Activated T-helper 1 cell treated with anti-CD3 and anti-CD28 coated beads, Interleukin-12 subunit alpha, Interleukin-12 subunit beta, Interleukin-2, Interleukin-4 antibody, amounts not matched to agents 30 ng/mL and 10 ng/mL and 1 ng/mL, durations not matched to agents 14 hours and 24 hours and 36 hours (primary cell): ENCODE measurements at regions not wholly inside any gene's neighbourhood (a gene's known extent, or its start where the extent isn't known, plus 50 kb on each side); places are given as distances from the start of the nearest gene placed in this dataset.

Source experiments
- DNase-seq: peaks from one replicate; pipeline ENCODE4 v3.0.0; 2021; ENCODE audit warnings: low spot score
- H3K27ac Mint-ChIP-seq: one replicate; pipeline ENCODE4 v1.8.0; 2021; ENCODE audit warnings: mild to moderate bottlenecking, mixed read lengths
- H3K27me3 Mint-ChIP-seq: one replicate; pipeline ENCODE4 v1.8.0; 2022; ENCODE audit warnings: mild to moderate bottlenecking, moderate library complexity, mixed read lengths; ENCODE audit not compliant: insufficient read depth
- H3K36me3 Mint-ChIP-seq: one replicate; pipeline ENCODE4 v1.8.0; 2021; ENCODE audit warnings: low read depth, mixed read lengths
- H3K4me1 Mint-ChIP-seq: one replicate; pipeline ENCODE4 v1.8.0; 2021; ENCODE audit warnings: low read depth, mixed read lengths
- H3K4me3 Mint-ChIP-seq: one replicate; pipeline ENCODE4 v1.8.0; 2021; ENCODE audit warnings: mild to moderate bottlenecking, moderate library complexity, mixed read lengths
- H3K9me3 Mint-ChIP-seq: one replicate; pipeline ENCODE4 v1.8.0; 2021; ENCODE audit warnings: mixed read lengths
- intact Hi-C: fragments of 100-400 bp; cut with micrococcal nuclease; formaldehyde crosslinking; loops from one replicate; pipeline ENCODE4 v1.15.1; 2024

DNA sequence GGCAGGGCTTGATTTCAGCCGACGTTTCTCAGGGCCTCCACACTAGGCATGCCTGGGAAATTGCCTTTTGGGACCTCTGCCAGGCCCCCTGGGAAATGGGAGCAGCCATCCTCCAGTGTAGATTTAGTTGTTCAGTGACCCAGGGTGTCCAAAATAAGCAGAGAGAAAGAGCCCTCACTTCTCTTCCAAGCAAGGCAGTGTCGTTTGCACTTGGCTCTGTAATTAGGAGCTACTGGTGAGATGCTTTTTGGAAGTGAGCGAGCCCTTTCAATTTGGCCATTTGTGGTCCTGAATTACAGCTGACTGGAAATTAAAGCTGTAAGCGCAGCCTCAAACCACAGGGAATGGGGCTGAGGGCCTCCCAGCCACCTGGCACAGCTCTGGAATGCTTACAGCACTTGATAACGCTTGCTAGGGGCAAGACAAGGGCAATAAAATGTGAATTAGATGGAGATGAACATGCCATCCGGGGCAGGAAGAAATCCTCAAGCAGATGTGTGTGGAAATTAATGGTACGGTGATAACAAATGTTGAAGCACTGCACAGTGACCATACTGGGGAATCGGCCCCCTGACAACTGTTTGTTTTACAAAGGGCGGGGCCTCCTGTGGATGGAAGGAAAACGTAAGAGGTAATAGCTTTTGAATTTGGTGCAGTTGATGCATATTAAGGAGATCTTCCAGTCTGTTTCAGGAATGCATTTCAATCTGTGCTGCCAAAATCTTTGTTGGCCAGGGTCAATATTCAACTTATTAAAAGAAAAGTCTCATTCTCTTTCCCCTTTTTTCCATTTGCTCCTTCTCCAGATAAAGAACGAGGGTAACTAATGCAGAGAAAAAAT lies 173.1 kb downstream of the UXS1 start:
- H3K9me3 Mint-ChIP-seq: no peaks in the 10 kb centered on the region
- H3K4me3 Mint-ChIP-seq: no peak overlapping the region
- H3K27me3 Mint-ChIP-seq: peaks cover 1% of the 10 kb centered on the region
- H3K4me1 Mint-ChIP-seq: peaks cover 7% of the 10 kb centered on the region
- intact Hi-C loops: no loop called here
- H3K36me3 Mint-ChIP-seq: no peaks in the 10 kb centered on the region
- DNase-seq: no peak
- no peak overlapping the region for H3K27ac Mint-ChIP-seq

DNA sequence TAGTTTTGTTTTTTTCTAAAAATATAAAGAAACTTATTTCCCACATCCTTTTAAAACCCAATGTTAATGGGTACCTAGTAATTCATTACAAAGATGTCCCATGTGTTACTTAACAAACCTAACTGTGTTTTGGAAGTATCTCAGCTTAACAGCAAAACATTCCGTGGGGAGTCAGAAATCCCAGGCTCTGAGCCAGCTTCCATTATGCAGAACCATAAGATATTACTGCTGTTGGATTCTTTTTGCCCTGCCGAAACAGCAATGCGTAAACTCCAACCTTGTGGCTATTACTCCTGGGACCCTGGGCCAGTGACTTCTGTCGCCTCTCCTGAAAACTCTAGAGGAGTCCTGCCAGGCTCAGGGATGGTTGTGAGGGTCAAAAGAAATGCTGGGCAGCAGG lies 174.1 kb downstream of the UXS1 start:
- Mint-ChIP-seq H3K36me3 (no peaks in the 10 kb centered on the region), H3K4me3 (no peak overlapping the region), H3K27me3 (peaks cover 1% of the 10 kb centered on the region), H3K27ac (no peak overlapping the region), H3K9me3 (no peaks in the 10 kb centered on the region), H3K4me1 (peaks cover 7% of the 10 kb centered on the region)
- no peak for DNase-seq
- intact Hi-C loops: no loop called here

DNA sequence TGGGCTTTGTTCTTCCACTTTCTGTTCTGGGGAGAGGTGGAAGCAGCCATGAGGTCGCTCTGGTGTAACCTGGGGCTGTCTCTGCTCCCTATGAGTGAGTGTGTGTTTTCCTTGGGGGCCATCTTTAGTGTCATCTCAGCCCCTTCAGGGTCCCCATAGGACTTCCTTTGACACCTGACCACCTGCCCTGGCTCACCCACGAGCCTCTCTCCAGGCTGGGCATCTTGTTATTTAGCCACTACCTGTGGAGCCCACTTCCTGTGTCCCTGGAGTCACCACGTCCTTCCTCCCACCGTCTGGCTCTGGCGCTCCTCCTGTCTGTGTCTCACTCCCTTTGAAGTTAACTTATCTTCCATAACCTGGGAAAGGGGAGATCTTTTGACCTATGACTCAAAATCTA lies 176.0 kb downstream of the UXS1 start:
- Mint-ChIP-seq H3K27ac (no peak overlapping the region), H3K36me3 (no peaks in the 10 kb centered on the region), H3K9me3 (no peaks in the 10 kb centered on the region), H3K27me3 (no peaks in the 10 kb centered on the region), H3K4me1 (peaks cover 7% of the 10 kb centered on the region), H3K4me3 (no peak overlapping the region)
- intact Hi-C loops: no loop called here
- DNase-seq: no peak

DNA sequence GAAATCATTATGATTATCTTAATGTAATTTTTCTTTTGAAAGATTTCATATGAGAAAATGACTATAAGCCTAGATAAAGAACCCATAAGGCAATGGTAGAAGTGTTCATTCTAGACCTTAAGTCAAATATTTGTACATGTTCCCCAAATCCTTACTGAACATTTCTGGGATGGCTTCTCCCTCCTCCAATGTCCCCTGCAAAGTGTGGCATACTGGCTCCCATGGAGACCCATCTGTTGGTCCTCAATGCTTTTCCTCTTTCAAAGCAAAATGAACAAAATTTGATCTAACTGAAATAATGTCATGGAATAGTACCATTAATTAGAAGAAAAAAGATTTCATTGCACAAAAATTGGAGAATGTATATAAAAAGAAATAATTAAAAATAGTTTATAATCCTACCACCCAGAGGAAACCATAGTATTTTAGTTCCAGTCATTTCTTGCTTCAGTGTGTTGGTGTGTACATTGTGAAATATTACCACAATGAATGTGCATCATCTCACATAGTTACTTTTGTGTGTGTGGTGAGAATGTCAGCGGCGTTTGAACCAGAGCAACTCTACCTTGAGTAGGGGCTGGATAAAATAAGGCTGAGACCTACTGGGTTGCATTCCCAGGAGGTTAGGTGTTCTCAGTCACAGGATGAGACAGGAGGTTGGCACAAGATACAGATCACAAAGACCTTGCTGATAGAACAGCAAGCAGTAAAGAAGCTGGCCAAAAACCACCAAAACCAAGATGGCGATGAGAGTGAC lies 181.3 kb downstream of the UXS1 start:
- H3K4me3 Mint-ChIP-seq: no peak overlapping the region
- H3K27me3 Mint-ChIP-seq: no peaks in the 10 kb centered on the region
- H3K9me3 Mint-ChIP-seq: peaks cover 15% of the 10 kb centered on the region
- H3K27ac Mint-ChIP-seq: no peak overlapping the region
- H3K4me1 Mint-ChIP-seq: peaks cover 1% of the 10 kb centered on the region
- intact Hi-C loops: no loop called here
- peaks cover 1% of the 10 kb centered on the region for H3K36me3 Mint-ChIP-seq
- DNase-seq: no peak

DNA sequence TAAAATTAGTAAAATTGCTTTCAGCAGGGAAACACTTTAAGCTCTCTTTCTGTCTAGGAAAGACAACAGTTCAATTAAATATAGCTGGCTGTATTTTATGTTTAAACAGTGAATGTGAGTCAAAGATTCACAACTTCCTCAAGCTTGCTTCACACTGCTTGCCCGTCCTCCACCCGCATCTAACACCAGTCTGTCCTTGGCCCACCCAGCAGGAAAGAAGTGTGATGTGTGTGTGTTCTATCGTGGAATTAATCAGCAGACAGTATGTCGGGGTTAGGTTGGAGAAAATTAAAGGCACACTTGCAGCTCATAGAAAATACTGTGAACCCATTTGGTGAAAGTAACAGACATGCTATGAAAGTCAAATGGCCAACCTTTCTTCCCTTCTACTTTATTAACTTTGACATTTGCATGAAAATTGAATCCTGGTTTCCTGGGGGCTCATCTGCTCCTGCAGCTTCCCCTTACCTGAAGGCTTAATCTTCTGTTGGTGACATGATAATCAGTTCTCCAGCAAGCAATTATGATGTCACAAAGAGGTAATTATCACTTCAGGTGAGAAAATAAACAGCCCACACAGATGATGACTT lies 182.0 kb downstream of the UXS1 start:
- no peak for DNase-seq
- no peak overlapping the region for H3K27ac Mint-ChIP-seq
- H3K4me3 Mint-ChIP-seq: no peak overlapping the region
- peaks cover 1% of the 10 kb centered on the region for H3K36me3 Mint-ChIP-seq
- H3K4me1 Mint-ChIP-seq: no peaks in the 10 kb centered on the region
- no peaks in the 10 kb centered on the region for H3K27me3 Mint-ChIP-seq
- H3K9me3 Mint-ChIP-seq: peaks cover 22% of the 10 kb centered on the region
- intact Hi-C loops: no loop called here

DNA sequence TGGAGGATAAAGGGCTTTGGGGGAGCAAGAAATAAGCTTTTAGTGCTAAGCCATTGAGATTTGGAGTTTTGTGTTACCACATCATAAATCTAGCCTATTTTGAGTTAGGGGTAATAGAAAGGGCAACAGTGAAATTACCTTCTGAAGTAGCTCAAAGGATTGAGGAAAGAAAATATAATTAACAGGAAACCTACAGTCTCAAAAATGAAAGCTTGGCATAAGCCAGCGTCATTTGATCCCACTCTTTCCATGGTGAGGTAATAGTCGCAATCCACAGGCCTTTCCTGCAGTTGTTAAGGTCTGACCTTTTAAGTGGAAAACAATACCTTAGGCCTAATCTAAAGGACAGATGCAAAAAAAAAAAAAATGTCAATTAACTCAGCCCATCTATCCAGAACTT lies 182.7 kb downstream of the UXS1 start:
- DNase-seq: no peak
- Mint-ChIP-seq H3K27ac (no peak overlapping the region), H3K9me3 (peaks cover 28% of the 10 kb centered on the region), H3K27me3 (no peaks in the 10 kb centered on the region), H3K4me3 (no peak overlapping the region), H3K4me1 (no peaks in the 10 kb centered on the region), H3K36me3 (peaks cover 1% of the 10 kb centered on the region)
- intact Hi-C loops: no loop called here

DNA sequence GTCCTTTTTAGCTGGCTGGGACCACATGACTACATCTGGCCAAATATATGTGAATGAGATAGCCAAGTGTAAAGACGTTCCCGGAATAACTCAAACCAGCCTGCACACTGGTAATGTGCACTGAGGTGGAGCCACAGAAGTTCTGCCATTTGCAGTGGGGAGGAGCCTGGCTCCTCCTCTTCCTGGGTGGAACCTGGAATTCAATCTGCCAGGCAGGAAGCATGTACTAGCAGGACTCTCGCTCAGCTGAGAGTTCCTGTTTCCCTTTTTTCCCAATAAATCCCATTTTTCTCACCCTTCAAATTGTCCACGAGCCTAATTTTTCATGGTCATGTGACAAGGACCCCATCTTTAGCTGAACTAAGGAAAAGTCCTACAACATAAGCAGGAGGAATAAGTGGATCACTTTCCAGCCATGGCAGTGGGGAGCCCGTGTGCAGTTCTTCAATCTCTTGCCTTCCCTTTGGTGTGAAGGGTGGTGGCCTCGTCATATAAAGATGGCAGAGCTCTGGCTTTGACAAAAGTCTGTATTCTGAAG lies 183.2 kb downstream of the UXS1 start:
- Mint-ChIP-seq H3K4me1 (no peaks in the 10 kb centered on the region), H3K27me3 (no peaks in the 10 kb centered on the region), H3K9me3 (peaks cover 31% of the 10 kb centered on the region), H3K36me3 (peaks cover 1% of the 10 kb centered on the region), H3K27ac (no peak overlapping the region), H3K4me3 (no peak overlapping the region)
- intact Hi-C loops: no loop called here
- DNase-seq: no peak

DNA sequence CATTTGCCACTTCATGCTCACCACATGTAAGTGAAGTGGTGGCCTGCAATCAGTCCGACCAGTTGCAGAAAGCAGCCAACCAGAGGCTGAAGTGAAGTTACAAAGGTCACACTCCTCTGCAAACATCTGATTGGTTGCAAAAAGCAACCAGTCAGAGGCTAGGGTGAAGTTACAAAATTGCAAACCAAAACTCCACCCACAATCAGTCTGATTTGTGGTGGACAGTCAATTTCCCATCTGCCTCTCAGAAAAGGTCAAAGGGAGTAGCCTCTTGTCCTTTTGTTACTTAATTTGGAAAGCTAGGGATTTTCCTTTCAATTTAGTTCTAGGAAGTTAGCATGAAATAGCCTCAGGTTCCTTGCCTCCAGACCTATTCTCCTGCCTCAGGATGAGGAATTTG lies 185.0 kb downstream of the UXS1 start:
- no peak overlapping the region for H3K4me3 Mint-ChIP-seq
- no peak for DNase-seq
- H3K27ac Mint-ChIP-seq: no peak overlapping the region
- intact Hi-C loops: no loop called here
- H3K36me3 Mint-ChIP-seq: peaks cover 1% of the 10 kb centered on the region
- peaks cover 45% of the 10 kb centered on the region for H3K9me3 Mint-ChIP-seq
- no peaks in the 10 kb centered on the region for H3K4me1 Mint-ChIP-seq
- H3K27me3 Mint-ChIP-seq: no peaks in the 10 kb centered on the region

DNA sequence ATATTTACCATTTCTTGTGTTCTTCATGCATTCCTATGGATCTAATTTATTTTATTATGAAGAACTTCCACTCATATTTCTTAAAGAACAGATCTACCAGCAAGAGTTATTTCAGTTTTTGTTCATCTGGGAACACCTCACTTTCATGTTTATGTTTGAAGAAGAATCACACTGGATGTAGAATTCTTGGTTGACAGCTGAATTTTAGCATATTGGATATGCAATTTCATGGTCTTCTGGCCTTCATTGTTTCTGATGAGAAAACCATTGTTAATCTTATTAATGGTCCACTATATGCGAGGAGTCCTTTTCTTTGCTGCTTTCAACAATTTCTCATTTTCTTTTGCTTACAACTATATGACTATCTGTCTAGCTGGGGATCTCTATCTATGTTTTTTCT lies 189.2 kb downstream of the UXS1 start:
- intact Hi-C loops: no loop called here
- H3K36me3 Mint-ChIP-seq: peaks cover 1% of the 10 kb centered on the region
- H3K27me3 Mint-ChIP-seq: peaks cover 8% of the 10 kb centered on the region
- H3K4me1 Mint-ChIP-seq: no peaks in the 10 kb centered on the region
- H3K27ac Mint-ChIP-seq: no peak overlapping the region
- no peak for DNase-seq
- H3K4me3 Mint-ChIP-seq: no peak overlapping the region
- H3K9me3 Mint-ChIP-seq: peaks cover 55% of the 10 kb centered on the region

DNA sequence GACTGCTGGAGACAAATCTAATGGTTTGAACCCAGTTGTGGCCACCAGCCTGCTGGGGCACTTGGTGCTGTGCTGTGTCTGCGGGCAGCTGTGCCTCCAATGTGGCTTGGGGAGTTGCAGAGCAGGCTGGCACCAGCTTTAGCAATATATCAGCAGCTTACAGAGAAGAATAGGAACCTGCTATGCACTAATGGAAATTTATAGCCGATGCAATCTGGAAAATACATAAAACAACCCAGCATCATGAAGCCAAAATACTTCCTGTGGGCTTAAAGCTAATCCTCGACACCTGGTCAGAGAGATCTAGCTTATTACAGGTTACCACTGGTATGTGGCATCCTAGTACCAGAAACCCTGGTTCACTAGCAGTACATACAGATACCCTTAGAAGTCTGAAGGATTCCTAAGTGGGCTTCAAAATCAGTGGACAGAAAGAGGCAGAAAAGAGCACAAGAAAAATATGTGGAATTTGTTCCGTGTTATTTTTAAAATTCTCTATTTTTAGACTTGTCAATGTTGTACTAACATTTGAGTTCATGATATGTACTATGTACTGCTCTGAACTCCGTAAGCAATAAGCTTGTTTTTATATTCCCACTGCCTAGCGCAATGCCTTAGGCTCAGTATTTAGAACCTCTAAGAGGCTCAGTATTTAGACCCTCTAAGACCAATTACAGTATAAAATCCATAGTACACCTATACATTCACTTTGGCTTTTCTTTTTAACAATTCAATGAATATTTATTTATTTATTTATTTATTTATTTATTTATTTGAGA lies 194.7 kb downstream of the UXS1 start:
- H3K36me3 Mint-ChIP-seq: no peaks in the 10 kb centered on the region
- no peak overlapping the region for H3K4me3 Mint-ChIP-seq
- peaks cover 8% of the 10 kb centered on the region for H3K27me3 Mint-ChIP-seq
- H3K9me3 Mint-ChIP-seq: peaks cover 23% of the 10 kb centered on the region
- intact Hi-C loops: no loop called here
- no peak overlapping the region for H3K27ac Mint-ChIP-seq
- no peaks in the 10 kb centered on the region for H3K4me1 Mint-ChIP-seq
- no peak for DNase-seq

DNA sequence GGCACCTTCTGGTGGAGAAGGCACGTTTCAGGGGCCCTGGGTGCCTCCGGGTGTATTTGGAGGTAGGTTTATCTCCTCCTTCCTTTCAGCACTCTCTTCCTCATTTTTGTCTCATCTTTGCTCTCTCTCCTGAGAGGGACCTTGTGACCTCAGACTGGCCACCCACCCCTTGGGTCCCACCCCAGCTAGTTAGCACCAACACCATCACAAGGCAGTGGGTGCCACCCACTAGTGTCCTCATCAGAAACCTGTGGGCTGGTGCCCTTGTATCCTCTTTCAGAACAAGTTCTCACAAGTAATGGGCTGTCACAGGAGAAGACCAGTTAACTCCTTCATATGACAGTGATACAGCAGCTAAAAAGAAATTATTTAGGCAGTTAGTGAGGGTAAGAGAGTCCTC lies 196.4 kb downstream of the UXS1 start:
- Mint-ChIP-seq H3K36me3 (no peaks in the 10 kb centered on the region), H3K4me1 (no peaks in the 10 kb centered on the region), H3K4me3 (no peak overlapping the region), H3K27me3 (peaks cover 7% of the 10 kb centered on the region), H3K27ac (no peak overlapping the region), H3K9me3 (peaks cover 30% of the 10 kb centered on the region)
- intact Hi-C loops: no loop called here
- no peak for DNase-seq

DNA sequence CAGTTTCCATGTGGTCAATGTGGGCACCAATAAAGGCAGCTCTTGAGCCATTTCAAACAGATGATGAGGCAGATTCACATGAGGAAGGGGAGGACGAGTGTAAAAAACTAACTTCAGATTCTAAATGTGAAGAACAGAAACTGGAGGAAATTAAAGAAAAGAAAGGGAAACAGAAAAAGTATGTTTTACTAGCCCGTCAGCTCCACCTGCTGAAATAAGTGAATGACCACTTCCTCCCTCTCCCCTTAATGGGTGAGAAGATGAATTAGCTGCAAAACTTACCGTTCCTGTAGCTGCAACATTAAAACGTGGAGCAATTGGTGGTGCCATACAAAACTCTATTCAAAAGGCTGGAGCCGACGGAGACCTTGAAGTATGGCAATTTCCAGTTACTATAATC lies 203.5 kb downstream of the UXS1 start:
- Mint-ChIP-seq H3K36me3 (peaks cover 3% of the 10 kb centered on the region), H3K9me3 (peaks cover 57% of the 10 kb centered on the region), H3K4me1 (no peaks in the 10 kb centered on the region), H3K27ac (no peak overlapping the region), H3K4me3 (no peak overlapping the region), H3K27me3 (no peaks in the 10 kb centered on the region)
- intact Hi-C loops: no loop called here
- DNase-seq: no peak
